ENCODE measurements at regions not wholly inside any gene's neighbourhood (a gene's known extent, or its start where the extent isn't known, plus 50 kb on each side); places are given as distances from the start of the nearest gene placed in this dataset.
A peak's percentile ranks its signal among the peaks of the same experiment; 100 is the strongest.

GRCh38 chr10:105974803-105975456, 1189.6 kb downstream of the SORCS1 start:
- peak; percentile 52 for TF ChIP-seq CTCF (conservative IDR thresholded peaks at IDR 0.05; ENCODE audit: low read depth, low read length)
- H3K4me3 ChIP-seq (ENCODE audit: low read length), result no peak overlapping the region
- DNase-seq (ENCODE audit: low read depth), result no peak

GRCh38 chr10:105973902-105974301, 1190.6 kb downstream of the SORCS1 start:
- TF ChIP-seq CTCF (conservative IDR thresholded peaks at IDR 0.05; ENCODE audit: low read depth, low read length), result no peak
- no peak overlapping the region for H3K4me3 ChIP-seq (ENCODE audit: low read length)
- DNase-seq (ENCODE audit: low read depth), result no peak

GRCh38 chr10:105973360-105973759, 1191.1 kb downstream of the SORCS1 start:
- H3K4me3 ChIP-seq (ENCODE audit: low read length), result no peak overlapping the region
- no peak for DNase-seq (ENCODE audit: low read depth)
- TF ChIP-seq CTCF (conservative IDR thresholded peaks at IDR 0.05; ENCODE audit: low read depth, low read length), result no peak

- DNase-seq (ENCODE audit: low read depth), result no peak
- no peak for TF ChIP-seq CTCF (conservative IDR thresholded peaks at IDR 0.05; ENCODE audit: low read depth, low read length)
- H3K4me3 ChIP-seq (ENCODE audit: low read length), result no peak overlapping the region
Measured at GRCh38 chr10:105971460-105971859, 1193.0 kb downstream of the SORCS1 start.

GRCh38 chr10:105969884-105970377, 1194.6 kb downstream of the SORCS1 start:
- H3K4me3 ChIP-seq (ENCODE audit: low read length), result no peak overlapping the region
- DNase-seq (ENCODE audit: low read depth), result no peak
- no peak for TF ChIP-seq CTCF (conservative IDR thresholded peaks at IDR 0.05; ENCODE audit: low read depth, low read length)

- no peak overlapping the region for H3K4me3 ChIP-seq (ENCODE audit: low read length)
- TF ChIP-seq CTCF (conservative IDR thresholded peaks at IDR 0.05; ENCODE audit: low read depth, low read length), result no peak
- no peak for DNase-seq (ENCODE audit: low read depth)
Measured at GRCh38 chr10:105968666-105969065, 1195.8 kb downstream of the SORCS1 start.

GRCh38 chr10:105967256-105967655, 1197.2 kb downstream of the SORCS1 start:
- no peak overlapping the region for H3K4me3 ChIP-seq (ENCODE audit: low read length)
- DNase-seq (ENCODE audit: low read depth), result no peak
- TF ChIP-seq CTCF (conservative IDR thresholded peaks at IDR 0.05; ENCODE audit: low read depth, low read length), result no peak

All from retinal pigment epithelial cell (primary cell).